Embryonic facial prominence (tissue), 1 donor: ENCODE measurements at regions not wholly inside any gene's neighbourhood (a gene's known extent, or its start where the extent isn't known, plus 50 kb on each side); places are given as distances from the start of the nearest gene placed in this dataset.
"Not testable (repeated sequence)": the region's sequence is repeated elsewhere in the genome, so short reads cannot be mapped to it uniquely, and the experiment has no call there.

Source experiments
- DNase-seq: peaks from one replicate; pipeline ENCODE4 v3.0.0-alpha.2; 2016; ENCODE audit errors: extremely low spot score

GRCh38 chr9:96131825-96132224, 170.2 kb downstream of the HSD17B3 start:
- no peak for DNase-seq

DNA sequence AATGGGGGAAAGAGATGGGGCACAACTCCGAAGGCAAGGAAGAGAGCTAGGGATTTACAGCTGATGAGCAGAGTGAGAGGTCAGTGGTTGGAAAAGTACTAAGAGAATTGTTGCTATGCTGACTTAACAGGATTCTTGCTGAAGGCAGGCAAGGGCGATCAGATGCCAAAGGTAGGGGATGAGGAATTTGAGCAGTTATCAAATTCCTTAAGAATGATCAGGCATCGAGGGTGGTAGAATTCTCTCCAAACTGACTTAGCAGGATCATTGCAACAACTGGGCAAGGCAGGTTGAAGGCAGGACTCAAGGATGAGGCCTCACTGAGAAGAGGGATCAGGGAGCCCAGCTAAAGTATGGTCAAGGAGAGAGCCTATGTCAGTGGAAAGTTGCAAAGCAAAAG, 171.0 kb downstream of the HSD17B3 start:
- DNase-seq = no peak

GRCh38 chr9:96129747-96130146, 172.2 kb downstream of the HSD17B3 start:
- no peak for DNase-seq

DNA sequence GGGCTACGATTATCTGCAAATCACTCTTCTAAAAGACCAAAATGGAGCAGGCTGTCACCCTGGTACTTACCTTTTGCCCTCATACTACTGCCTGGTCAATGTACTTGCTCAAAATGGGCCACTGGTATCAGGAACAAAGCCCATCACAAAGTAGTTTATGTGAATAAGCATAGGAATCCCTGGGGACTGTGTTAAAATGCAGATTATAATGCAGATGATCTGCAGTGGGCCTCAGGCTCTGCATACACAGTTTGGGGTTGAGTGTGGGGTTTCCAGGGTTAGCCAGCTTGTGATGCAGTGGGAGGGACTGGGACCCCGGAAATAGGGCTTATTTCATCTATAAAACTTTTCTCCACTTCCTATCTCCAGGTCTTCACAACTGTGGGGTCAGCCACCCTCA, 173.1 kb downstream of the HSD17B3 start:
- DNase-seq = no peak

GRCh38 chr9:96126321-96126881, 175.6 kb downstream of the HSD17B3 start:
- DNase-seq = no peak

DNA sequence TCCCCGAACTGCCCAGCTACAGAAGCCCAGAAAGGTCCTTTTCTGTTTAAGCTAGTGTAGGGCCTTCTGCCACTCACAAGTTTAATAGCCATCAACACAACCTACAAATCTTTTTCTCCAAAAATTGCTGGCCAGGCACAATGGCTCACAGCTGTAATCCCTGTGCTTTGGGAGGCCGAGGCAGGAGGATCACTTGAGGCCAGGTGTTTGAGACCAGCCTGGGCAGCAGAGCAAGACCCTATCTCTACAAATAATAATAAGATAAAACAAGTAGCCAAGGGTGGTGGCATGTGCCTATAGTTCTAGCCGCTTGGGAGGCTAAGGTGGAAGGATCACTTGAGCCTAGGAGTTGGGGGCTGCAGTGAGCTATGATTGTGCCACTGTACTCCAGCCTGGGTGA, 176.4 kb downstream of the HSD17B3 start:
- DNase-seq = no peak

GRCh38 chr9:96122751-96123150, 179.2 kb downstream of the HSD17B3 start:
- DNase-seq = peak; percentile 62

DNA sequence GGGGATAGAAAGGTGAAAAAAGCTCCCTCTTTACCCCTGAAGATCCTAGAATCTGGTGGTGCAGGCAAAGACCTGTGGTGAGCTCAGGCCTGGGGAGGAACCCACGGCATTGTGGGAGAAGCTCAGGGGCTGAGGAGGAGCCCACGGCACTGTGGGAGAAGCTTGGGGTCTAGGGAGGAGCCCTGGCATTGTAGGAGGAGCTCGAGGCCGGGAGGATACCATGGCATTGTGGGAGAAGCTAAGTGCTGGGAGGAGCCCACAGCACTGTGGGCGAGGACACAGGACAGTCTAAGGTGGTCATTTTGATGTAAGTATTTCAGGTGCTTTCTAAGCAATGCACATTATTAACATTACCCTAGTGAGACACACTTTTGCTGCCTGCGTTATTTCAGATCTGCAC, 179.7 kb downstream of the HSD17B3 start:
- DNase-seq = no peak

GRCh38 chr9:96121136-96121535, 180.8 kb downstream of the HSD17B3 start:
- no peak for DNase-seq

- DNase-seq = no peak
Observed at GRCh38 chr9:96117398-96118080, 184.4 kb downstream of the HSD17B3 start.

DNA sequence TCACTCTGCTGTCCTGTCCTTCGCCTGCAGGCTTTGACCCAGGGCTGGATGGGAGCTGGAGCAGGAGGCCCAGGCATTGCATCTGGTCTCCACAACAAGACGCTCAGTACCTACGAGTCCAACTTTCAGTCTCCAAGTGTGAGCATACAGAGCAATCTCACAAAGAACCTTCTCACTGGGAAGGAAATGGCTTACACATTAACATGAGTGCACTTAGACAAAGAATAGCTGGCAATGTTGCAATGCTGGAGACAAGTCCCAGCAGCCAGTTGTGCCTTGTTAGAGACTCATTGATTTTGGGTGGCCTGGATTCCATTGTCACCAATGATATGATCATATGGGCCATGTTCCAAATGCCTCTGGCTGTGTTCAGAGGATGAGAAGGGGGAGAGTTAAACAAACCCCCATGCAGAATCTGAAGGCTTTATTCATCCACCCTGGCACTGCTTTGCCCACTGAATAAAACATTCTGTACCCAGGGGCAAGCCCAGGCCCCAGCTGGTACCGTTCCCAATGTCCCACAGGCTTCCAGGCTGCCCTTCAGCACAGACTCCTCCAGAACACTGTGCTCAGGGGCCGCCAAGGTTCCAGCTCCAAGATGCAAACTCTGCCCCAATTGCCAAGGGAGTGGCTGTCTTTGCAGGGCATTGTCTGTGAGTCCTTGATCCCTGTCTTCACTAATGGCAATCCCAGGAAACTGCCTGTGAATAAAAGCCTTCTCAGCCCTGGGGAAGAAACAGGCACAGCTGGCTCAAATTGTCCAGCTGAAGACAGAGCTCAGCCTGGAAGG, 185.5 kb downstream of the HSD17B3 start:
- no peak for DNase-seq

DNA sequence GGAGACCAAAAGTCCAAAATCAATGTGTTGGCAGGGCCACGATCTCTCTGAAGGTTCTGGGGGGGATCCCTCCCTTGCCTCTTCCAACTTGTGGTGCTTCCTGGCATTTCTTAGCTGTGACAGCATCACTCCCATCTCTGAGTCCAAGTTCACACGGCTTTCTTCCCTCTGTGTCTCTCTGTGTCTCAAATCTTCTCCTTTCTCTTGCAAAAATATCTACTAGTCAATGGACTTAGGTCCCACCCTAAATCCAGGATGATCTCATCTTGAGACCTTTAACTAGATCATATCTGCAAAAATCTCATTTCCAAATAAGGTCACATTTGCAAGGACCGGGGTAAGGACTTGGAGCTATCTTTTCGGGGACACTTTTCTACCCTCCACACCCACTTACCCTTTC, 186.1 kb downstream of the HSD17B3 start:
- DNase-seq = no peak

GRCh38 chr9:96113032-96113431, 188.9 kb downstream of the HSD17B3 start:
- DNase-seq = no peak

GRCh38 chr9:96109680-96110351, 192.2 kb downstream of the HSD17B3 start:
- no peak for DNase-seq

DNA sequence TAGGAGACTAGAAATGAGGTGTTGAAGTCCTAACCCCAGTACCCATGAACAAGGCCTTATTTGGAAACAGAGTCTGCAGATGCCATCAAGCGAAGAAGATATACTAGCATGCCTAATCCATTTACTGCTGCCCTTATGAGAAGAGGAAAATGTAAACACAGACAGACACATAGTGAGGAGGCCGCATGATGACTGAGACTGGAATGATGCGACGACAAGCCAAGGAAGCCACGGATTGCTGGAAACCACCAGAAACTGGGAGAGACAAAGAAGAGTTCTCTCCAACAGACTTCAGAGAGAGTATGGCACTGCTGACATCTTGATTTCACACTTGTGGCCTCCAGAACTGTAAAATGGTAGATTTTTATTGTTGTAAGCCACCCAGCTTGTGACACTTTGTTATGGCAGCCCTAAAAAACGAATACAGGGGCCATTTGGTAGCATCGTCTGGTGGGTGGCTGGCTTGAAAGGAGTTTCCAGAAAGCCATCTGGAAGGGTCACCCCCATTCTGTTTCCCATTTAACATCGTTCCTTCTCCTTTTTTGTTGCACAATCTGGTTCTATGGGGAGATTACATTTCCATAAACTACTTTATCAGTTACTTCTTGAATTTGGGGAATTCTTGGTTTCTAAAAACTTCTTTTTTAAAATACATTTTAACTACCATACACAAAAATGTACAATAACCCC, 193.1 kb downstream of the HSD17B3 start:
- DNase-seq = no peak

DNA sequence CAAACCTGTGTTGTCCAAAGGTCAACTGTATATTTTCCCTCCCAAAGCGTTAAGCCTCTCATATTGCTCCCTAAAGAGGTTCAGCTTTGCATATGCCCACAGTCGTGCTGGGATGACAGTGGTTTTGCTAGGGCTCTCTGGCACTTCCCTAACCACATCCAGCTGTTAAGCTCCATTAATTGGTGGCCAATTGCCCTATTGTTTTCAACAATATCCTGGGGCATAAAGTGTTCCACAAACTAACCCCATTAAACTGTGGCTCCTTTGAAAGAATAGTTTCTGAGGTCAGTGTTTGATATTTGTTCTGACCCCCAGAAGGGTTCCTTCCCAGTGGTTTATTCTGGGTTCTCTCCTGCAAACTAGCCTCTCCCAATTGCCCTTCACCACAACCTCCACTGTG, 194.5 kb downstream of the HSD17B3 start:
- no peak for DNase-seq

GRCh38 chr9:96100385-96101300, 201.3 kb downstream of the HSD17B3 start:
- DNase-seq = peak; percentile 22

DNA sequence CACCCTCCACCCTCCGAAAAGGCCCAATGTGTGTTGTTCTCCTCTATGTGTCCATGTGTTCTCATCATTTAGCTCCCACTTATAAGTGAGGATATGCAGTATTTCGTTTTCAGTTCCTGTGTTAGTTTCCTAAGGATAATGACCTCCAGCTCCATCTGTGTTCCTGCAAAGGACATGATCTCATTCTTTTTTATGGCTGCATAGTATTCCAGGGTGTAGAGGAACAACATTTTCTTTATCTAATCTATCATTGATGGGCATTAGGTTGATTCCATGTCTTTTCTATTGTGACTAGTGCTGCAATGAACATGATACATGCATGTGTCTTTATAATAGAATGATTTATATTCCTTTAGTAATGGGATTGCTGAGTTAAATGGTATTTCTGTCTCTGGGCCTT, 211.3 kb downstream of the HSD17B3 start:
- DNase-seq = not testable (repeated sequence)

DNA sequence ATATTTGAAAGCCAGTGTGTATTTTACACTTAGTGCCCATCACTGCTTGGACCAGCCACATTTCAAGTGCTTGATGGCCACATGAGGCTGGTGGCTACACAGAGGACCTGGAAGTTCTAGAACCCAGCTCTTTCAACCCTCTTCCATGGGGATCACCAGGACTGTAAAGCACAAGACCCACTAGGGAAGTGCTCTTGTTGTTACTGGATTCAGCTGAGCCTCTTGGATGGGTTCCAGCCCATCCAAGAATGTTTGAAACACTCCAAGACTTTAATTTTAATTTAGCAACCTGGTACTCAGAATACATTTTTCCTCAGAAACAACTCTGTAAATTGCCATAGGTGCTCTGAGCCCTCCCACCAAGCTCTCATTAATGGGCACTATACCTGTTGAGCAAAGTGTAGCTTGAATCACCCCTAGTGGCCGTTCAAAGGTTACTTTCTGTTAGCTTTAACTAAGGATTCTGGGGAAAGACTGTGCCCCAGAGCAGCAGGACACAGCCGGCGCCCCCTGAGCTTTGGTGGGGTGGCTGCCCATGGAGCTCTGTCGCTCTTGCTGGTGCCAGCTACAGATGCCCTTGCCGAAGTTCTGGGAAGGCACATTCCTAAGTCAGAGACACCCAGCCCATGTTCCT, 212.4 kb downstream of the HSD17B3 start:
- no peak for DNase-seq

DNA sequence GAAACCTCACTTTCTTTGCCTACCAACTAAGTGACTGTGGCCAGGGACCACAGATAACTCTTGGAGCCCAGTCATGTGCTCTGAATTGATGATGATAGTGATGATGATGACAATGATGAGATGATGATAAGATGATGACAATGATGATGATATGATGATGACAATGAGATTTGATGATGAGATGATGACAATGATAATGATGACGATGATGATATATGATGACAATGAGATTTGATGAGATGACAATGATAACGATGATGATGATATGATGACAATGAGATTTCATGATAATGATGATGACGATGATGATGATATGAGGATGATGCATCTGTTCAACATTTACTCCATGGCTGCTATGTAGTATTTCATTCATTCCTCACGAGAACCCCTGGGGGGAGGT, 213.0 kb downstream of the ERCC6L2 start:
- no peak for DNase-seq
